Fibroblast of lung (primary cell): ENCODE measurements at regions not wholly inside any gene's neighbourhood (a gene's known extent, or its start where the extent isn't known, plus 50 kb on each side); places are given as distances from the start of the nearest gene placed in this dataset.

Experiments used
- DNase-seq, 2 donors: peaks; one replicate each; pipeline versions ENCODE4 v3.0.0 to v3.0.0-alpha.2; 2010; ENCODE audit warnings: low read depth in 2 of 2
- H2AFZ ChIP-seq: 2 replicates; pipeline ENCODE4 v1.5.1; 2012; ENCODE audit warnings: low read length, control low read depth, inconsistent platforms
- H3K27ac ChIP-seq: 2 replicates; pipeline ENCODE4 v1.5.1; 2011; ENCODE audit warnings: low read length, control low read depth; ENCODE audit not compliant: insufficient read depth
- H3K27me3 ChIP-seq: 2 replicates; pipeline ENCODE4 v1.5.1; 2011; ENCODE audit warnings: mild to moderate bottlenecking, low read length; ENCODE audit not compliant: control insufficient read depth, insufficient read depth
- H3K36me3 ChIP-seq: 2 replicates; pipeline ENCODE4 v1.5.1; 2011; ENCODE audit warnings: low read length; ENCODE audit not compliant: control insufficient read depth, insufficient read depth
- H3K4me1 ChIP-seq: 2 replicates; pipeline ENCODE4 v1.5.1; 2011; ENCODE audit warnings: low read length; ENCODE audit not compliant: control insufficient read depth, insufficient read depth; ENCODE audit errors: extremely low read depth
- H3K4me2 ChIP-seq: 2 replicates; pipeline ENCODE4 v1.5.1; 2011; ENCODE audit warnings: low read length, control low read depth; ENCODE audit not compliant: insufficient read depth; ENCODE audit errors: extremely low read depth
- H3K4me3 ChIP-seq, 4 experiments: fragments of 200-600 bp in 1 of 4; sonication (generic) in 1 of 4; replicated peaks in 1 of 4; 2 replicates each; pipeline ENCODE4 v1.5.1; 2011 to 2016; ENCODE audit warnings: low read length in 4 of 4, low read depth in 3 of 4, mild to moderate bottlenecking in 3 of 4, control low read depth in 2 of 4, inconsistent platforms in 1 of 4, mixed read lengths in 1 of 4; ENCODE audit not compliant: insufficient read depth in 1 of 4; ENCODE audit errors: control extremely low read depth in 1 of 4
- H3K79me2 ChIP-seq: 2 replicates; pipeline ENCODE4 v1.5.1; 2012; ENCODE audit warnings: mild to moderate bottlenecking, low read length, inconsistent platforms; ENCODE audit not compliant: control insufficient read depth, insufficient read depth
- H3K9ac ChIP-seq: 2 replicates; pipeline ENCODE4 v1.5.1; 2011; ENCODE audit warnings: mild to moderate bottlenecking, low read length, control low read depth; ENCODE audit not compliant: insufficient read depth
- H3K9me3 ChIP-seq: 2 replicates; pipeline ENCODE4 v1.5.1; 2012; ENCODE audit warnings: low read depth, low read length; ENCODE audit not compliant: control insufficient read depth, insufficient read depth
- H4K20me1 ChIP-seq: 2 replicates; pipeline ENCODE4 v1.5.1; 2011; ENCODE audit warnings: low read length; ENCODE audit not compliant: control insufficient read depth, insufficient read depth; ENCODE audit errors: extremely low read depth
- CTCF ChIP-seq, 2 donors: IDR thresholded peaks in 1 of 2; conservative IDR thresholded peaks in 1 of 2; 1 replicate in 1 of 2; 2 replicates in 1 of 2; pipeline ENCODE4 v1.5.1; 2011 to 2012; ENCODE audit warnings: low read length in 2 of 2, control low read depth in 1 of 2, inconsistent platforms in 1 of 2, low read depth in 1 of 2, mild to moderate bottlenecking in 1 of 2
- EZH2 ChIP-seq: IDR thresholded peaks from 2 replicates; pipeline ENCODE4 v1.5.1; 2012; ENCODE audit warnings: low read length, control low read depth, mild to moderate bottlenecking; ENCODE audit errors: missing control alignments

- Histone ChIP-seq H2AFZ (no peak overlapping the region), H4K20me1 (no peaks in the 10 kb centered on the region), H3K27ac (no peak overlapping the region), H3K9ac (no peak overlapping the region), H3K27me3 (no peaks in the 10 kb centered on the region), H3K79me2 (no peaks in the 10 kb centered on the region), H3K4me2 (no peak overlapping the region), H3K9me3 (no peaks in the 10 kb centered on the region), H3K36me3 (no peaks in the 10 kb centered on the region), H3K4me3 (no peak overlapping the region), H3K4me1 (peaks cover 3% of the 10 kb centered on the region)
- no peak for DNase-seq
- no peak for TF ChIP-seq CTCF (conservative IDR thresholded peaks at IDR 0.05 in 1 of 2, IDR thresholded peaks at IDR 0.05 in 1 of 2; ENCODE audit: low read depth in 1 of 2, low read length in 2 of 2)
- TF ChIP-seq EZH2 = no peak
Measured at GRCh38 chr13:97538203-97538602, 104.2 kb downstream of the RAP2A start.

GRCh38 chr13:97539651-97540610 is 106.0 kb downstream of the RAP2A start:
- H2AFZ ChIP-seq = no peak overlapping the region
- no peak overlapping the region for H3K4me3 ChIP-seq
- no peaks in the 10 kb centered on the region for H3K36me3 ChIP-seq
- H3K4me1 ChIP-seq = peaks cover 8% of the 10 kb centered on the region
- H3K27ac ChIP-seq = no peak overlapping the region
- no peaks in the 10 kb centered on the region for H4K20me1 ChIP-seq
- no peaks in the 10 kb centered on the region for H3K9me3 ChIP-seq
- H3K4me2 ChIP-seq = no peak overlapping the region
- no peaks in the 10 kb centered on the region for H3K27me3 ChIP-seq
- TF ChIP-seq CTCF (conservative IDR thresholded peaks at IDR 0.05 in 1 of 2, IDR thresholded peaks at IDR 0.05 in 1 of 2; ENCODE audit: low read depth in 1 of 2, low read length in 2 of 2) = no peak
- no peak for TF ChIP-seq EZH2
- peak; percentile 56 to 64 for DNase-seq
- H3K79me2 ChIP-seq = no peaks in the 10 kb centered on the region
- no peak overlapping the region for H3K9ac ChIP-seq

GRCh38 chr13:97540696-97541095 is 106.7 kb downstream of the RAP2A start:
- Histone ChIP-seq H3K9me3 (no peaks in the 10 kb centered on the region), H3K9ac (no peak overlapping the region), H3K27me3 (no peaks in the 10 kb centered on the region), H3K36me3 (no peaks in the 10 kb centered on the region), H3K4me3 (no peak overlapping the region), H3K79me2 (no peaks in the 10 kb centered on the region), H3K27ac (no peak overlapping the region), H4K20me1 (no peaks in the 10 kb centered on the region), H3K4me2 (no peak overlapping the region), H2AFZ (no peak overlapping the region), H3K4me1 (peaks cover 8% of the 10 kb centered on the region)
- DNase-seq = peak in 1 of 2 donors; percentile 75
- TF ChIP-seq EZH2 (no peak), CTCF (conservative IDR thresholded peaks at IDR 0.05 in 1 of 2, IDR thresholded peaks at IDR 0.05 in 1 of 2; ENCODE audit: low read depth in 1 of 2, low read length in 2 of 2) (no peak)
